M059J (cell line): ENCODE measurements at regions not wholly inside any gene's neighbourhood (a gene's known extent, or its start where the extent isn't known, plus 50 kb on each side); places are given as distances from the start of the nearest gene placed in this dataset.

Source experiments
- DNase-seq: peaks from one replicate; pipeline ENCODE4 v3.0.0-alpha.2; 2012; ENCODE audit warnings: low read depth

- peak; percentile 6 for DNase-seq
Measured at GRCh38 chr20:60477958-60478357, 519.7 kb downstream of the CDH26 start.

GRCh38 chr20:60478533-60478932, 520.3 kb downstream of the CDH26 start:
- no peak for DNase-seq

- DNase-seq: no peak
Measured at GRCh38 chr20:60480950-60481742, 522.9 kb downstream of the CDH26 start.

GRCh38 chr20:60481743-60482133, 523.5 kb downstream of the CDH26 start:
- no peak for DNase-seq

GRCh38 chr20:60482221-60483008, 524.2 kb downstream of the CDH26 start:
- DNase-seq: no peak

GRCh38 chr20:60483371-60483770, 525.1 kb downstream of the CDH26 start:
- DNase-seq: no peak

- no peak for DNase-seq
Measured at GRCh38 chr20:60484316-60484715, 526.1 kb downstream of the CDH26 start.

GRCh38 chr20:60485012-60485760, 527.0 kb downstream of the CDH26 start:
- DNase-seq: no peak

- no peak for DNase-seq
Measured at GRCh38 chr20:60486315-60486714, 528.1 kb downstream of the CDH26 start.

GRCh38 chr20:60486937-60487336, 528.7 kb downstream of the CDH26 start:
- no peak for DNase-seq

GRCh38 chr20:60490217-60491050, 532.2 kb downstream of the CDH26 start:
- DNase-seq: no peak

GRCh38 chr20:60491051-60491581, 532.9 kb downstream of the CDH26 start:
- no peak for DNase-seq

- no peak for DNase-seq
Measured at GRCh38 chr20:60494476-60494875, 536.3 kb downstream of the CDH26 start.

- no peak for DNase-seq
Measured at GRCh38 chr20:60497298-60498035, 539.2 kb downstream of the CDH26 start.

- DNase-seq: no peak
Measured at GRCh38 chr20:60500038-60500701, 541.9 kb downstream of the CDH26 start.

- DNase-seq: no peak
Measured at GRCh38 chr20:60501048-60501447, 542.8 kb downstream of the CDH26 start.

- no peak for DNase-seq
Measured at GRCh38 chr20:60502881-60503280, 544.7 kb downstream of the CDH26 start.

- no peak for DNase-seq
Measured at GRCh38 chr20:60505423-60505822, 547.2 kb downstream of the CDH26 start.

- no peak for DNase-seq
Measured at GRCh38 chr20:60506061-60506460, 547.8 kb downstream of the CDH26 start.
